LNCaP clone FGC (cell line): ENCODE measurements at regions not wholly inside any gene's neighbourhood (a gene's known extent, or its start where the extent isn't known, plus 50 kb on each side); places are given as distances from the start of the nearest gene placed in this dataset.

ENCODE experiments used
- DNase-seq: peaks from one replicate; pipeline ENCODE4 v3.0.0-alpha.2; 2011; ENCODE audit warnings: low read depth
- H3K4me3 ChIP-seq: 2 replicates; pipeline ENCODE4 v1.5.1; 2011; ENCODE audit warnings: mild to moderate bottlenecking, low read depth, low read length, control low read depth
- CTCF ChIP-seq: IDR thresholded peaks from 2 replicates; pipeline ENCODE4 v1.5.1; 2012; ENCODE audit warnings: mild to moderate bottlenecking; ENCODE audit not compliant: control insufficient read depth, insufficient read depth; ENCODE audit errors: extremely low read depth

GRCh38 chr5:42974536-42974935 lies 65.6 kb downstream of the ANXA2R start:
- no peak for DNase-seq
- TF ChIP-seq CTCF: no peak
- H3K4me3 ChIP-seq: no peak overlapping the region

- DNase-seq: no peak
- TF ChIP-seq CTCF: no peak
- no peak overlapping the region for H3K4me3 ChIP-seq
These were observed 69.2 kb downstream of the ANXA2R start for GRCh38 chr5:42970636-42971559.

GRCh38 chr5:42965934-42966333 lies 74.2 kb downstream of the ANXA2R start:
- no peak for DNase-seq
- no peak overlapping the region for H3K4me3 ChIP-seq
- no peak for TF ChIP-seq CTCF

- no peak for DNase-seq
- H3K4me3 ChIP-seq: no peak overlapping the region
- no peak for TF ChIP-seq CTCF
These were observed 76.7 kb downstream of the ANXA2R start for GRCh38 chr5:42963412-42963811.

GRCh38 chr5:42962124-42962523 lies 78.0 kb downstream of the ANXA2R start:
- no peak for DNase-seq
- H3K4me3 ChIP-seq: no peak overlapping the region
- no peak for TF ChIP-seq CTCF

GRCh38 chr5:42960506-42960905 lies 79.6 kb downstream of the ANXA2R start:
- no peak overlapping the region for H3K4me3 ChIP-seq
- no peak for TF ChIP-seq CTCF
- no peak for DNase-seq

- TF ChIP-seq CTCF: no peak
- H3K4me3 ChIP-seq: no peak overlapping the region
- DNase-seq: no peak
These were observed 83.6 kb downstream of the ANXA2R start for GRCh38 chr5:42956551-42956950.
